Liver (tissue), 8 donors: ENCODE measurements at regions not wholly inside any gene's neighbourhood (a gene's known extent, or its start where the extent isn't known, plus 50 kb on each side); places are given as distances from the start of the nearest gene placed in this dataset.

Experiments used
- DNase-seq: peaks from one replicate; pipeline ENCODE4 v3.0.0-alpha.2; 2017; ENCODE audit warnings: low spot score
- H3K27ac ChIP-seq, 2 donors: one replicate each; pipeline ENCODE4 v1.7.0; 2013; ENCODE audit warnings: inconsistent platforms in 2 of 2, low read length in 2 of 2, control low read depth in 1 of 2, low read depth in 1 of 2, mild to moderate bottlenecking in 1 of 2
- H3K27me3 ChIP-seq, 4 donors: one replicate each; pipeline versions ENCODE4 v1.6.1 to v1.7.0; 2013; ENCODE audit warnings: low read length in 3 of 4, inconsistent platforms in 1 of 4, mild to moderate bottlenecking in 1 of 4, moderate library complexity in 1 of 4; ENCODE audit not compliant: control insufficient read depth in 4 of 4, insufficient read depth in 4 of 4
- H3K36me3 ChIP-seq, 4 donors: one replicate each; pipeline versions ENCODE4 v1.6.1 to v1.7.0; 2013; ENCODE audit warnings: low read length in 3 of 4, mild to moderate bottlenecking in 3 of 4, low read depth in 1 of 4, moderate library complexity in 1 of 4; ENCODE audit not compliant: control insufficient read depth in 4 of 4, insufficient read depth in 3 of 4
- H3K4me1 ChIP-seq, 4 donors: one replicate each; pipeline versions ENCODE4 v1.6.1 to v1.7.0; 2013; ENCODE audit warnings: low read length in 3 of 4, mild to moderate bottlenecking in 3 of 4, moderate library complexity in 1 of 4; ENCODE audit not compliant: control insufficient read depth in 4 of 4, insufficient read depth in 4 of 4
- H3K4me3 ChIP-seq, 3 donors: one replicate each; pipeline versions ENCODE4 v1.6.1 to v1.7.0; 2013; ENCODE audit warnings: low read length in 3 of 3, control low read depth in 1 of 3, low read depth in 1 of 3, mild to moderate bottlenecking in 1 of 3
- H3K9ac ChIP-seq, 2 donors: one replicate each; pipeline ENCODE4 v1.7.0; 2013; ENCODE audit warnings: low read length in 2 of 2, mild to moderate bottlenecking in 2 of 2, moderate library complexity in 2 of 2, control low read depth in 1 of 2, low read depth in 1 of 2
- H3K9me3 ChIP-seq, 4 donors: one replicate each; pipeline versions ENCODE4 v1.6.1 to v1.7.0; 2013; ENCODE audit warnings: low read length in 3 of 4; ENCODE audit not compliant: control insufficient read depth in 4 of 4
- EGR1 ChIP-seq, 2 donors: IDR thresholded peaks; 2 replicates each; pipeline ENCODE4 v1.6.1; 2016 to 2018; ENCODE audit warnings: antibody characterized with exemption in 2 of 2, low read depth in 2 of 2
- FOXA1 ChIP-seq: IDR thresholded peaks from 2 replicates; pipeline ENCODE4 v1.6.1; 2016; ENCODE audit warnings: antibody characterized with exemption
- FOXA2 ChIP-seq: IDR thresholded peaks from 2 replicates; pipeline ENCODE4 v1.6.1; 2016; ENCODE audit warnings: antibody characterized with exemption
- GABPA ChIP-seq, 2 donors: IDR thresholded peaks in 1 of 2; conservative IDR thresholded peaks in 1 of 2; 2 replicates each; pipeline ENCODE4 v1.6.1; 2016; ENCODE audit warnings: antibody characterized with exemption in 2 of 2, mild to moderate bottlenecking in 1 of 2, moderate library complexity in 1 of 2
- HNF4A ChIP-seq, 2 donors: conservative IDR thresholded peaks; 2 replicates each; pipeline ENCODE4 v1.6.1; 2016; ENCODE audit warnings: antibody characterized with exemption in 2 of 2, mild to moderate bottlenecking in 2 of 2
- JUND ChIP-seq, 2 donors: IDR thresholded peaks; 2 replicates each; pipeline ENCODE4 v1.6.1; 2016; ENCODE audit warnings: antibody characterized with exemption in 2 of 2
- RAD21 ChIP-seq, 2 donors: IDR thresholded peaks; 2 replicates each; pipeline ENCODE4 v1.6.1; 2016; ENCODE audit warnings: antibody characterized with exemption in 2 of 2, mild to moderate bottlenecking in 2 of 2
- RXRA ChIP-seq, 2 donors: IDR thresholded peaks; 2 replicates each; pipeline ENCODE4 v1.6.1; 2017 to 2018; ENCODE audit warnings: antibody characterized with exemption in 2 of 2, mild to moderate bottlenecking in 1 of 2
- SP1 ChIP-seq: IDR thresholded peaks from 2 replicates; pipeline ENCODE4 v1.6.1; 2018; ENCODE audit warnings: antibody characterized with exemption, mild to moderate bottlenecking
- TAF1 ChIP-seq: conservative IDR thresholded peaks from 2 replicates; pipeline ENCODE4 v1.6.1; 2016; ENCODE audit warnings: antibody characterized with exemption, mild to moderate bottlenecking
- YY1 ChIP-seq: IDR thresholded peaks from 2 replicates; pipeline ENCODE4 v1.6.1; 2016; ENCODE audit warnings: antibody characterized with exemption, mild to moderate bottlenecking
- WGBS: extraction: QIAGEN DNeasy Blood & Tissue Kit; methylation state at CpG from one replicate; pipeline ENCODE4 v1.1.7; 2013; 5-methylcytosine and 5-hydroxymethylcytosine counted together
- TF ChIP-seq, protein P1 (sequence below): IDR thresholded peaks from 2 replicates; pipeline ENCODE4 v1.6.1; 2016; ENCODE audit warnings: antibody characterized with exemption, mild to moderate bottlenecking
- TF ChIP-seq, protein P2 (sequence below): IDR thresholded peaks from 2 replicates; pipeline ENCODE4 v1.6.1; 2016; ENCODE audit warnings: antibody characterized with exemption
- TF ChIP-seq, protein P3 (sequence below): IDR thresholded peaks from 2 replicates; pipeline ENCODE4 v1.6.1; 2016; ENCODE audit warnings: antibody characterized with exemption
- TF ChIP-seq, protein P4 (sequence below): fragments of 150-350 bp; IDR thresholded peaks from 2 replicates; pipeline ENCODE4 v1.5.1; 2017; ENCODE audit warnings: improper control_type of control experiment, low read depth, low read length; ENCODE audit not compliant: missing input control
- TF ChIP-seq, protein P5 (sequence below): IDR thresholded peaks from 2 replicates; pipeline ENCODE4 v1.6.1; 2016; ENCODE audit warnings: antibody characterized with exemption
- donor health status: healthy.
- donor health status: healthy.
- donor health status: healthy.
- donor health status: healthy.
- donor health status: healthy.

DNA sequence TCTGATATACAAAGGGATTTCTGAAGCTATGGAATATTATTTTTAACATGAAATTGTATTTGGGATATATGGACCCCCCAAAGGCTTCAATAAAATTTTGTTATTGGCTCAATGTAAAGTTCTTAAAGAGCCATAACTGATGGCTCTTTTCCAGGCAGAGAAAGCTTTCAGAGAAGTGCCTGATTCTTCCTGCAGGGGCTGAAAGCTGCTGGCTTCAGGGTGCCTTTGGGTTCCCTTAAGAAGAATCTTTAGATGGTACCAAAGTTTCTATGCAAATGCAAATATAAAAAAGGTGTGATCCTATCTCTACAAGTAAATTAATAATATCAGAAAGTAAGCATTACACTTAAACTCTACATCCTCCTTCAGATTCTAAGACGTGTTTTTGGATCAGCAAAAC, 72.6 kb downstream of the NR2F2 start (continued):
- TF ChIP-seq, protein P1, sequence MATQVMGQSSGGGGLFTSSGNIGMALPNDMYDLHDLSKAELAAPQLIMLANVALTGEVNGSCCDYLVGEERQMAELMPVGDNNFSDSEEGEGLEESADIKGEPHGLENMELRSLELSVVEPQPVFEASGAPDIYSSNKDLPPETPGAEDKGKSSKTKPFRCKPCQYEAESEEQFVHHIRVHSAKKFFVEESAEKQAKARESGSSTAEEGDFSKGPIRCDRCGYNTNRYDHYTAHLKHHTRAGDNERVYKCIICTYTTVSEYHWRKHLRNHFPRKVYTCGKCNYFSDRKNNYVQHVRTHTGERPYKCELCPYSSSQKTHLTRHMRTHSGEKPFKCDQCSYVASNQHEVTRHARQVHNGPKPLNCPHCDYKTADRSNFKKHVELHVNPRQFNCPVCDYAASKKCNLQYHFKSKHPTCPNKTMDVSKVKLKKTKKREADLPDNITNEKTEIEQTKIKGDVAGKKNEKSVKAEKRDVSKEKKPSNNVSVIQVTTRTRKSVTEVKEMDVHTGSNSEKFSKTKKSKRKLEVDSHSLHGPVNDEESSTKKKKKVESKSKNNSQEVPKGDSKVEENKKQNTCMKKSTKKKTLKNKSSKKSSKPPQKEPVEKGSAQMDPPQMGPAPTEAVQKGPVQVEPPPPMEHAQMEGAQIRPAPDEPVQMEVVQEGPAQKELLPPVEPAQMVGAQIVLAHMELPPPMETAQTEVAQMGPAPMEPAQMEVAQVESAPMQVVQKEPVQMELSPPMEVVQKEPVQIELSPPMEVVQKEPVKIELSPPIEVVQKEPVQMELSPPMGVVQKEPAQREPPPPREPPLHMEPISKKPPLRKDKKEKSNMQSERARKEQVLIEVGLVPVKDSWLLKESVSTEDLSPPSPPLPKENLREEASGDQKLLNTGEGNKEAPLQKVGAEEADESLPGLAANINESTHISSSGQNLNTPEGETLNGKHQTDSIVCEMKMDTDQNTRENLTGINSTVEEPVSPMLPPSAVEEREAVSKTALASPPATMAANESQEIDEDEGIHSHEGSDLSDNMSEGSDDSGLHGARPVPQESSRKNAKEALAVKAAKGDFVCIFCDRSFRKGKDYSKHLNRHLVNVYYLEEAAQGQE, result no peak
- TF ChIP-seq EGR1 (IDR thresholded peaks at IDR 0.05; ENCODE audit: low read depth in 2 of 2) (no peak), SP1 (no peak)

DNA sequence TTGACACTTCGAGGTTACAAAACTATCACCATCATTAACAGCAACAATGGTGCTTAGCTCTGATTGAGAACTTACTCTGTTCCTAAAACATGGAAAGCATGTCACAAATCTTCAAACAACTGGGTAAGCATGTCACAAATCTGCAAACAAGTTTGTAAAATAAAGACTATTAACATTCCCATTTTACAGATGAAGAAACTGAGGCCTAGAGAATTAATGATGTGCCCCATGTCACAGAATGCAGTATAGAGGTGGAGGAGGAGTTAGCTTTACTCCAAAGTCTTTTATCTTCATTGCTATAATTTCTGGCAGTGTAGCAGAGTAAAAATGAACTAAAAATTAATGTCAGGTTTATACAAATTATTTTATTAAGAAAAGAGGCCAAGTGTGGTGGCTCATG, 73.4 kb downstream of the NR2F2 start:
- H3K9ac ChIP-seq, result no peak overlapping the region
- no peak overlapping the region for H3K4me3 ChIP-seq
- WGBS, result 92% methylated on average over 1 of the region's 1 CpG
- no peaks in the 10 kb centered on the region for H3K36me3 ChIP-seq
- no peak for DNase-seq
- H3K4me1 ChIP-seq, result peaks cover 0 to 5% (median 3%) of the 10 kb centered on the region in 4 donors
- TF ChIP-seq JUND (IDR thresholded peaks at IDR 0.05), result no peak
- no peak for TF ChIP-seq EGR1 (IDR thresholded peaks at IDR 0.05; ENCODE audit: low read depth in 2 of 2)
- no peak for TF ChIP-seq GABPA (IDR thresholded peaks at IDR 0.05 in 1 of 2, conservative IDR thresholded peaks at IDR 0.05 in 1 of 2)
- no peak overlapping the region for H3K27ac ChIP-seq
- peaks cover 0 to 9% (median 2%) of the 10 kb centered on the region in 4 donors for H3K27me3 ChIP-seq
- no peaks in the 10 kb centered on the region for H3K9me3 ChIP-seq

DNA sequence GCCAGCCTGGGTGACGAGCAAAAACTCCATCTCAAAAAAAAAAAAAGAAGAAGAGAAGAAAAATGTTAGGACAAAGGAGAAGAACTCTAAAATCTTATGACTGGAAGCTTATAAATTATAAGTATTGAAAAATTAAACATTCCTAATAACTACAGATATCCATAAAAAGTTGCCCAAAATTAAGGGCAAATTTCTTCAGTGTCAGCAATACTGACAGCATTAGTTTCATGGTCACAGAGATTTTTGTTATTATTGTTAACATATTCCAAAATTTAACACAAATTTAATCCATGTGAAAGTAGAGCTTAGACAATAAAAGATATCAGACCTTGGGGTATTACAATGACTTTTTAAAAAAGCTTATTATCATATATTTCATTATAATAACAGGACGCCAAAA, 74.1 kb downstream of the NR2F2 start:
- TF ChIP-seq, protein P2, sequence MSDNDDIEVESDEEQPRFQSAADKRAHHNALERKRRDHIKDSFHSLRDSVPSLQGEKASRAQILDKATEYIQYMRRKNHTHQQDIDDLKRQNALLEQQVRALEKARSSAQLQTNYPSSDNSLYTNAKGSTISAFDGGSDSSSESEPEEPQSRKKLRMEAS, result no peak
- TF ChIP-seq FOXA1 (no peak), EGR1 (IDR thresholded peaks at IDR 0.05; ENCODE audit: low read depth in 2 of 2) (no peak), SP1 (no peak), TAF1 (no peak), FOXA2 (no peak), HNF4A (conservative IDR thresholded peaks at IDR 0.05) (no peak), JUND (IDR thresholded peaks at IDR 0.05) (no peak), RXRA (IDR thresholded peaks at IDR 0.05) (no peak), YY1 (no peak), RAD21 (IDR thresholded peaks at IDR 0.05) (no peak), GABPA (IDR thresholded peaks at IDR 0.05 in 1 of 2, conservative IDR thresholded peaks at IDR 0.05 in 1 of 2) (no peak)
- TF ChIP-seq, protein P3, sequence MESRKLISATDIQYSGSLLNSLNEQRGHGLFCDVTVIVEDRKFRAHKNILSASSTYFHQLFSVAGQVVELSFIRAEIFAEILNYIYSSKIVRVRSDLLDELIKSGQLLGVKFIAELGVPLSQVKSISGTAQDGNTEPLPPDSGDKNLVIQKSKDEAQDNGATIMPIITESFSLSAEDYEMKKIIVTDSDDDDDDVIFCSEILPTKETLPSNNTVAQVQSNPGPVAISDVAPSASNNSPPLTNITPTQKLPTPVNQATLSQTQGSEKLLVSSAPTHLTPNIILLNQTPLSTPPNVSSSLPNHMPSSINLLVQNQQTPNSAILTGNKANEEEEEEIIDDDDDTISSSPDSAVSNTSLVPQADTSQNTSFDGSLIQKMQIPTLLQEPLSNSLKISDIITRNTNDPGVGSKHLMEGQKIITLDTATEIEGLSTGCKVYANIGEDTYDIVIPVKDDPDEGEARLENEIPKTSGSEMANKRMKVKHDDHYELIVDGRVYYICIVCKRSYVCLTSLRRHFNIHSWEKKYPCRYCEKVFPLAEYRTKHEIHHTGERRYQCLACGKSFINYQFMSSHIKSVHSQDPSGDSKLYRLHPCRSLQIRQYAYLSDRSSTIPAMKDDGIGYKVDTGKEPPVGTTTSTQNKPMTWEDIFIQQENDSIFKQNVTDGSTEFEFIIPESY, result no peak
- TF ChIP-seq, protein P1, result no peak
- TF ChIP-seq, protein P4, sequence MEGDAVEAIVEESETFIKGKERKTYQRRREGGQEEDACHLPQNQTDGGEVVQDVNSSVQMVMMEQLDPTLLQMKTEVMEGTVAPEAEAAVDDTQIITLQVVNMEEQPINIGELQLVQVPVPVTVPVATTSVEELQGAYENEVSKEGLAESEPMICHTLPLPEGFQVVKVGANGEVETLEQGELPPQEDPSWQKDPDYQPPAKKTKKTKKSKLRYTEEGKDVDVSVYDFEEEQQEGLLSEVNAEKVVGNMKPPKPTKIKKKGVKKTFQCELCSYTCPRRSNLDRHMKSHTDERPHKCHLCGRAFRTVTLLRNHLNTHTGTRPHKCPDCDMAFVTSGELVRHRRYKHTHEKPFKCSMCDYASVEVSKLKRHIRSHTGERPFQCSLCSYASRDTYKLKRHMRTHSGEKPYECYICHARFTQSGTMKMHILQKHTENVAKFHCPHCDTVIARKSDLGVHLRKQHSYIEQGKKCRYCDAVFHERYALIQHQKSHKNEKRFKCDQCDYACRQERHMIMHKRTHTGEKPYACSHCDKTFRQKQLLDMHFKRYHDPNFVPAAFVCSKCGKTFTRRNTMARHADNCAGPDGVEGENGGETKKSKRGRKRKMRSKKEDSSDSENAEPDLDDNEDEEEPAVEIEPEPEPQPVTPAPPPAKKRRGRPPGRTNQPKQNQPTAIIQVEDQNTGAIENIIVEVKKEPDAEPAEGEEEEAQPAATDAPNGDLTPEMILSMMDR, result no peak
- TF ChIP-seq, protein P5, sequence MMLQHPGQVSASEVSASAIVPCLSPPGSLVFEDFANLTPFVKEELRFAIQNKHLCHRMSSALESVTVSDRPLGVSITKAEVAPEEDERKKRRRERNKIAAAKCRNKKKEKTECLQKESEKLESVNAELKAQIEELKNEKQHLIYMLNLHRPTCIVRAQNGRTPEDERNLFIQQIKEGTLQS, result no peak
- peaks cover 0 to 11% (median 2%) of the 10 kb centered on the region in 4 donors for H3K27me3 ChIP-seq
- H3K4me3 ChIP-seq, result no peak overlapping the region
- no peaks in the 10 kb centered on the region for H3K36me3 ChIP-seq
- no peak overlapping the region for H3K9ac ChIP-seq
- DNase-seq, result no peak
- H3K27ac ChIP-seq, result no peak overlapping the region
- 95% methylated on average over 2 of the region's 2 CpGs for WGBS
- H3K4me1 ChIP-seq, result peaks cover 2 to 10% (median 8%) of the 10 kb centered on the region in 4 donors
- no peaks in the 10 kb centered on the region for H3K9me3 ChIP-seq
